KMS-11 (cell line): ENCODE measurements at regions not wholly inside any gene's neighbourhood (a gene's known extent, or its start where the extent isn't known, plus 50 kb on each side); places are given as distances from the start of the nearest gene placed in this dataset.

Source experiments
- H2AFZ ChIP-seq: fragments of 200-600 bp; sonication (generic); 2 replicates; pipeline ENCODE4 v1.6.1; 2016; ENCODE audit warnings: antibody characterized with exemption, mixed run types, low read depth
- H3K27ac ChIP-seq: fragments of 200-600 bp; sonication (generic); 2 replicates; pipeline ENCODE4 v1.6.1; 2016; ENCODE audit warnings: mild to moderate bottlenecking, mixed run types
- H3K27me3 ChIP-seq: fragments of 200-600 bp; sonication (generic); 2 replicates; pipeline ENCODE4 v1.6.1; 2017; ENCODE audit warnings: mild to moderate bottlenecking, low read depth, mixed run types, moderate library complexity; ENCODE audit not compliant: insufficient read depth
- H3K36me3 ChIP-seq: fragments of 200-600 bp; sonication (generic); 2 replicates; pipeline ENCODE4 v1.6.1; 2017; ENCODE audit warnings: mild to moderate bottlenecking, mixed run types; ENCODE audit not compliant: insufficient read depth
- H3K4me1 ChIP-seq: fragments of 200-600 bp; sonication (generic); 2 replicates; pipeline ENCODE4 v1.6.1; 2016; ENCODE audit warnings: mild to moderate bottlenecking, low read depth, mixed run types; ENCODE audit not compliant: poor library complexity, severe bottlenecking
- H3K4me2 ChIP-seq: fragments of 200-600 bp; sonication (generic); 2 replicates; pipeline ENCODE4 v1.7.0; 2016; ENCODE audit warnings: mild to moderate bottlenecking, mixed run types
- H3K4me3 ChIP-seq: fragments of 200-600 bp; sonication (generic); IDR thresholded peaks from 2 replicates; pipeline ENCODE4 v1.6.1; 2017; ENCODE audit warnings: low read depth, low read length, mixed read lengths; ENCODE audit not compliant: insufficient read depth
- H3K79me2 ChIP-seq: fragments of 200-600 bp; sonication (generic); 2 replicates; pipeline ENCODE4 v1.6.1; 2016; ENCODE audit warnings: low read depth, mixed run types; ENCODE audit not compliant: insufficient read depth
- H3K9ac ChIP-seq: fragments of 200-600 bp; sonication (generic); 2 replicates; pipeline ENCODE4 v1.6.1; 2016; ENCODE audit warnings: mild to moderate bottlenecking, mixed run types
- H4K20me1 ChIP-seq: fragments of 200-600 bp; sonication (generic); 2 replicates; pipeline ENCODE4 v1.6.1; 2016; ENCODE audit warnings: mild to moderate bottlenecking, mixed run types; ENCODE audit not compliant: insufficient read depth
- CTCF ChIP-seq: fragments of 200-600 bp; sonication (generic); conservative IDR thresholded peaks from 2 replicates; pipeline ENCODE4 v1.6.1; 2017; ENCODE audit warnings: low read depth, mild to moderate bottlenecking, antibody characterized with exemption, low read length, moderate library complexity, mixed read lengths

DNA sequence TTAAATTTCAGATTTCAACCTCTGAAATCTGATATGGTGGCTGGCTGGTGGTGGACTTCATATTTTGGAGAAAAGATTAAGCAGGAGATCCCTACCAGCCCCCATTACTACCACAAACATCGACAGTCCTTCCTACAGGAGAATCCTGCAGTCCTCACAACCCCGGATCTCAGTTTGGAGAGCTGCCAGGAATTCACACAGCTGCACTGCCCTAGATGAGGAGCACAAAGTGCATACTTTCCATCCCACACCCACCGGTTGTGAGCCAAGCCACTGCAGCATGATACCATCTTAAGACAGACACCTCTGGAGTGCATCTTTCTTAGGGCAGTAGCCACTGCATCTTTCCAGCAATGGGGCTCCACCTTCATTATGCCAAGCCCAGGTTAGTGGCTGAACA lies 185.5 kb upstream of the GPR149 start:
- no peak overlapping the region for H3K27ac ChIP-seq
- no peak overlapping the region for H2AFZ ChIP-seq
- H4K20me1 ChIP-seq = no peaks in the 10 kb centered on the region
- no peaks in the 10 kb centered on the region for H3K79me2 ChIP-seq
- no peaks in the 10 kb centered on the region for H3K4me1 ChIP-seq
- no peaks in the 10 kb centered on the region for H3K27me3 ChIP-seq
- H3K9ac ChIP-seq = no peak overlapping the region
- TF ChIP-seq CTCF = no peak
- no peaks in the 10 kb centered on the region for H3K36me3 ChIP-seq
- no peak overlapping the region for H3K4me3 ChIP-seq
- no peak overlapping the region for H3K4me2 ChIP-seq

GRCh38 chr3:154614601-154615000 lies 184.6 kb upstream of the GPR149 start:
- Histone ChIP-seq H3K4me2 (no peak overlapping the region), H3K27me3 (no peaks in the 10 kb centered on the region), H3K36me3 (no peaks in the 10 kb centered on the region), H3K4me1 (no peaks in the 10 kb centered on the region), H3K4me3 (no peak overlapping the region), H4K20me1 (no peaks in the 10 kb centered on the region), H3K79me2 (no peaks in the 10 kb centered on the region), H2AFZ (no peak overlapping the region), H3K9ac (no peak overlapping the region), H3K27ac (no peak overlapping the region)
- no peak for TF ChIP-seq CTCF

DNA sequence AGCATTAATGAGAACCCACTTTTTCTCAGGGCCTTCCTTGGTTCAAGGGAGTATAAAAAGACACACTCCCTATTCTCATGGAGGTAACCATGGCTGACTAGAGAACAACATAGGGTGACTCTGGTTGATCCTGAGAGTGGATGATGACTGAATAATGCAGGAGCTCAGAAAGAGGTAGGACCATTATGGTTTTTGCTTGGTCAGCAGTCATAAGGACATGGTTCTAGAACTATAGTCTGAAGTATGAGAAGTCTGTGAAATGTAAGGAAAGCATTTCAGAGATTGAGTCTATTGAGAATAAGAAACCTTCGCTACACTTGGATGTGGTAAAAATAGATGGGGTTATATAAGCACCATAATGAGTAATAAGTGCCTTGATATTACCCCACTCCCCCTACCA lies 184.1 kb upstream of the GPR149 start:
- Histone ChIP-seq H3K36me3 (no peaks in the 10 kb centered on the region), H3K4me2 (no peak overlapping the region), H3K9ac (no peak overlapping the region), H4K20me1 (no peaks in the 10 kb centered on the region), H3K27ac (no peak overlapping the region), H3K79me2 (no peaks in the 10 kb centered on the region), H3K4me1 (no peaks in the 10 kb centered on the region), H3K4me3 (no peak overlapping the region), H2AFZ (no peak overlapping the region), H3K27me3 (no peaks in the 10 kb centered on the region)
- TF ChIP-seq CTCF = no peak

DNA sequence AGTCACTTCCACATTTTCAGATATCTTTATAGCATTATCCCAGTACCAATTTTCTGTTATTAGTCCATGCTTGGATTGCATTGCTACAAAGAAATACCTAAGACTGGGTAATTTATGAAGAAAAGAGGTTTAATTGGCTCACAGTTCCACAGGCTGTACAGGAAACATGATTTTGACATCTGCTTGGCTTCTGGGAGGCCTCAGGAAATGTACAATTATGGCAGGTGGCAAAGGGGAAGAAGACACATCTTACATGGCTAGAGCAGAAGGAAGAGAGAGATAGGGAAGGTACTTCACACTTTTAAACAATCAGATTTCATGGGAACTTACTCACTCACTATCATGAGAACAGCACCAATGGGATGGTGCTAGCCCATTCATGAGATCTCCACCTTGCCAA lies 172.3 kb upstream of the GPR149 start:
- Histone ChIP-seq H3K4me2 (no peak overlapping the region), H3K36me3 (no peaks in the 10 kb centered on the region), H3K9ac (no peak overlapping the region), H3K4me3 (no peak overlapping the region), H2AFZ (no peak overlapping the region), H3K27me3 (no peaks in the 10 kb centered on the region), H4K20me1 (no peaks in the 10 kb centered on the region), H3K79me2 (no peaks in the 10 kb centered on the region), H3K4me1 (no peaks in the 10 kb centered on the region), H3K27ac (no peak overlapping the region)
- TF ChIP-seq CTCF = no peak

DNA sequence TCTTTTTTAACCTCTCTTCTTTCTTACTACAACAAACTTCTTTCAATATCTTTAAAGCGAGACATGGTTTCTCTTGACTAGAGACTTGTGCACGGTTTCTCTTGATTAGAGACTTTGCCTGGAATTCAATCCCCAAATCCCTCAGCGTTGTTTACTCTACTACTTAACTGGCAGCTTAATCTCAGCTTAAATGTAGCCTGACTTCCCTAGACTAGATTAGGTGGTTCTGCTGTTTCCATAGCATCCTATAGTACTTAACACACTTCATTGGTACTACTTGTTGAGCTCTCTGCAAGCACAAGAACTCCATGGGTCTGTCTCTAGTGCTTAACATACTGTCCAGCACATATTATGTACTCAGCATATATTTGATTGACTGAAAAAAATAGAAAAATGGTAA lies 168.2 kb upstream of the GPR149 start:
- Histone ChIP-seq H3K4me2 (no peak overlapping the region), H3K4me1 (no peaks in the 10 kb centered on the region), H3K4me3 (no peak overlapping the region), H3K9ac (no peak overlapping the region), H3K36me3 (no peaks in the 10 kb centered on the region), H3K79me2 (no peaks in the 10 kb centered on the region), H3K27ac (no peak overlapping the region), H2AFZ (no peak overlapping the region), H3K27me3 (no peaks in the 10 kb centered on the region), H4K20me1 (no peaks in the 10 kb centered on the region)
- TF ChIP-seq CTCF = no peak
